ENCODE measurements at regions not wholly inside any gene's neighbourhood (a gene's known extent, or its start where the extent isn't known, plus 50 kb on each side); places are given as distances from the start of the nearest gene placed in this dataset.

- WGBS, 2 donors = 86 to 92% methylated on average over 2 of the region's 2 CpGs
- ATAC-seq (ENCODE audit: insufficient read depth, low FRiP score) = no peak
Measured at GRCh38 chr10:36170142-36170719, 528.1 kb upstream of the FZD8 start.

GRCh38 chr10:36168777-36169176 lies 526.7 kb upstream of the FZD8 start:
- WGBS, 2 donors = 89 to 91% methylated on average over 2 of the region's 2 CpGs
- Histone ChIP-seq H3K9me3 (ENCODE audit: control insufficient read depth in 4 of 4, insufficient read depth in 3 of 4, low read length in 3 of 4) (peaks cover 0 to 2% (median 0%) of the 10 kb centered on the region in 4 donors), H3K36me3 (ENCODE audit: control insufficient read depth in 4 of 4, insufficient read depth in 4 of 4, low read length in 4 of 4) (no peaks in the 10 kb centered on the region), H3K4me1 (ENCODE audit: control insufficient read depth in 5 of 5, insufficient read depth in 5 of 5, low read length in 5 of 5) (peaks cover 0 to 20% (median 1%) of the 10 kb centered on the region in 5 donors), H3K9ac (ENCODE audit: insufficient read depth in 1 of 2, low read length in 2 of 2) (no peak overlapping the region), H3K27me3 (ENCODE audit: control insufficient read depth in 3 of 3, insufficient read depth in 3 of 3, low read length in 2 of 3) (no peaks in the 10 kb centered on the region), H3K27ac (ENCODE audit: low read depth in 1 of 2, low read length in 1 of 2) (no peak overlapping the region), H3K4me3 (no peak overlapping the region)
- no peak for DNase-seq
- no peak for ATAC-seq (ENCODE audit: insufficient read depth, low FRiP score)
- TF ChIP-seq CTCF (IDR thresholded peaks at IDR 0.05; ENCODE audit: control extremely low read depth, extremely low read depth) = no peak

More at GRCh38 chr10:36170142-36170719, 528.1 kb upstream of the FZD8 start:
- DNase-seq = no peak
- no peak for TF ChIP-seq CTCF (IDR thresholded peaks at IDR 0.05; ENCODE audit: control extremely low read depth, extremely low read depth)
- H3K9me3 ChIP-seq (ENCODE audit: control insufficient read depth in 4 of 4, insufficient read depth in 3 of 4, low read length in 3 of 4) = no peaks in the 10 kb centered on the region
- H3K27ac ChIP-seq (ENCODE audit: low read depth in 1 of 2, low read length in 1 of 2) = no peak overlapping the region
- H3K9ac ChIP-seq (ENCODE audit: insufficient read depth in 1 of 2, low read length in 2 of 2) = no peak overlapping the region
- H3K36me3 ChIP-seq (ENCODE audit: control insufficient read depth in 4 of 4, insufficient read depth in 4 of 4, low read length in 4 of 4) = no peaks in the 10 kb centered on the region
- H3K4me1 ChIP-seq (ENCODE audit: control insufficient read depth in 5 of 5, insufficient read depth in 5 of 5, low read length in 5 of 5) = peaks cover 0 to 20% (median 1%) of the 10 kb centered on the region in 5 donors
- no peak overlapping the region for H3K4me3 ChIP-seq
- no peaks in the 10 kb centered on the region for H3K27me3 ChIP-seq (ENCODE audit: control insufficient read depth in 3 of 3, insufficient read depth in 3 of 3, low read length in 2 of 3)

- H3K4me1 ChIP-seq (ENCODE audit: control insufficient read depth in 5 of 5, insufficient read depth in 5 of 5, low read length in 5 of 5) = no peaks in the 10 kb centered on the region
- no peak overlapping the region for H3K27ac ChIP-seq (ENCODE audit: low read depth in 1 of 2, low read length in 1 of 2)
- H3K27me3 ChIP-seq (ENCODE audit: control insufficient read depth in 3 of 3, insufficient read depth in 3 of 3, low read length in 2 of 3) = no peaks in the 10 kb centered on the region
- 89% methylated on average over 4 of the region's 4 CpGs for WGBS, 2 donors
- H3K4me3 ChIP-seq = no peak overlapping the region
- H3K9me3 ChIP-seq (ENCODE audit: control insufficient read depth in 4 of 4, insufficient read depth in 3 of 4, low read length in 3 of 4) = peaks cover 0 to 2% (median 0%) of the 10 kb centered on the region in 4 donors
- H3K9ac ChIP-seq (ENCODE audit: insufficient read depth in 1 of 2, low read length in 2 of 2) = no peak overlapping the region
- no peak for TF ChIP-seq CTCF (IDR thresholded peaks at IDR 0.05; ENCODE audit: control extremely low read depth, extremely low read depth)
- no peaks in the 10 kb centered on the region for H3K36me3 ChIP-seq (ENCODE audit: control insufficient read depth in 4 of 4, insufficient read depth in 4 of 4, low read length in 4 of 4)
- DNase-seq (no peak), ATAC-seq (ENCODE audit: insufficient read depth, low FRiP score) (no peak)
Measured at GRCh38 chr10:36164556-36165504, 522.7 kb upstream of the FZD8 start.
